ENCODE measurements at regions not wholly inside any gene's neighbourhood (a gene's known extent, or its start where the extent isn't known, plus 50 kb on each side); places are given as distances from the start of the nearest gene placed in this dataset.

- TF ChIP-seq SPI1 (IDR thresholded peaks at IDR 0.05; ENCODE audit: low read depth, low read length) (no peak), POLR2AphosphoS5 (IDR thresholded peaks at IDR 0.05; ENCODE audit: low read depth, low read length) (no peak), POLR2A (IDR thresholded peaks at IDR 0.05; ENCODE audit: low read depth, low read length) (no peak)
Observed at GRCh38 chr12:87160848-87161601, 868.2 kb downstream of the C12orf50 start.

Data from GM12891 (cell line).